Peyer's patch (tissue), 4 donors: ENCODE measurements at regions not wholly inside any gene's neighbourhood (a gene's known extent, or its start where the extent isn't known, plus 50 kb on each side); places are given as distances from the start of the nearest gene placed in this dataset.

ENCODE experiments used
- DNase-seq, 3 donors: peaks; one replicate each; pipeline ENCODE4 v3.0.0-alpha.2; 2017 to 2019
- H3K27ac ChIP-seq, 4 donors: fragments of 200-600 bp; sonication (generic); one replicate each; pipeline ENCODE4 v1.5.1; 2016 to 2019
- H3K27me3 ChIP-seq, 2 donors: fragments of 200-600 bp; sonication (generic); one replicate each; pipeline ENCODE4 v1.5.1; 2019
- H3K36me3 ChIP-seq, 3 donors: fragments of 200-600 bp; sonication (generic); one replicate each; pipeline ENCODE4 v1.5.1; 2016 to 2019
- H3K4me1 ChIP-seq, 4 donors: fragments of 200-600 bp; sonication (generic); one replicate each; pipeline ENCODE4 v1.5.1; 2016 to 2019
- H3K4me3 ChIP-seq, 4 donors: fragments of 200-600 bp; sonication (generic); 1 replicate in 3 of 4; 2 replicates in 1 of 4; pipeline ENCODE4 v1.5.1; 2016 to 2019; ENCODE audit warnings: mild to moderate bottlenecking in 1 of 4
- H3K9me3 ChIP-seq, 4 donors: fragments of 200-600 bp; sonication (generic); one replicate each; pipeline ENCODE4 v1.5.1; 2016 to 2019; ENCODE audit warnings: mild to moderate bottlenecking in 1 of 4
- POLR2A ChIP-seq, 2 donors: fragments of 450-650 bp; IDR thresholded peaks; one replicate each; pipeline ENCODE4 v1.5.1; 2017; ENCODE audit warnings: antibody characterized with exemption in 2 of 2, mild to moderate bottlenecking in 2 of 2, moderate library complexity in 2 of 2
- TF ChIP-seq, protein P1 (sequence below), 6 experiments: fragments of 450-650 bp in 4 of 6; fragments of 200-600 bp in 2 of 6; sonication (generic) in 1 of 6; IDR thresholded peaks; one replicate each; pipeline ENCODE4 v1.5.1; 2017 to 2019; ENCODE audit warnings: antibody characterized with exemption in 6 of 6, mild to moderate bottlenecking in 3 of 6, moderate library complexity in 1 of 6

DNA sequence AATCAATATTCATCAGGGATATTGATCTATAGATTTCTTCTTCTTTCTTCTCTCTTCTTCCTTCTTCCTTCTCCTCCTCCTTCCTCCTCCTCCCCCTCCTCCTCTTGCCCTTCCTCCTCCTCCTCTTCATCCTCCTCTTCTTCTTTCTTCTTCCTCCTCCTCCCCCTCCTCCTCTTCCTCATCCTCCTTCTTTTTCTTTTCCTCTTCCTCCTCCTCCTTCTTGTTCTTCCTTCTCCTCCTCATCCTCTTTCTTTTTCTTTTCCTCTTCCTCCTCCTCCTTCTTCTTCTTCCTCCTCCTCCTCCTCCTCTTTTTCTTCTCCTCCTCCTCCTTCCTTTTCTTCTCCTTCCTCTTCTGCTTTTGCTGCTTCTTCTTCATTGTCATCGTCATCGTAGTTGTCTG lies 52.4 kb upstream of the SERINC1 start:
- Histone ChIP-seq H3K4me1 (no peaks in the 10 kb centered on the region), H3K27me3 (no peaks in the 10 kb centered on the region), H3K27ac (no peak overlapping the region), H3K36me3 (no peaks in the 10 kb centered on the region), H3K4me3 (no peak overlapping the region), H3K9me3 (no peaks in the 10 kb centered on the region)
- no peak for TF ChIP-seq POLR2A (IDR thresholded peaks at IDR 0.05)
- TF ChIP-seq, protein P1, sequence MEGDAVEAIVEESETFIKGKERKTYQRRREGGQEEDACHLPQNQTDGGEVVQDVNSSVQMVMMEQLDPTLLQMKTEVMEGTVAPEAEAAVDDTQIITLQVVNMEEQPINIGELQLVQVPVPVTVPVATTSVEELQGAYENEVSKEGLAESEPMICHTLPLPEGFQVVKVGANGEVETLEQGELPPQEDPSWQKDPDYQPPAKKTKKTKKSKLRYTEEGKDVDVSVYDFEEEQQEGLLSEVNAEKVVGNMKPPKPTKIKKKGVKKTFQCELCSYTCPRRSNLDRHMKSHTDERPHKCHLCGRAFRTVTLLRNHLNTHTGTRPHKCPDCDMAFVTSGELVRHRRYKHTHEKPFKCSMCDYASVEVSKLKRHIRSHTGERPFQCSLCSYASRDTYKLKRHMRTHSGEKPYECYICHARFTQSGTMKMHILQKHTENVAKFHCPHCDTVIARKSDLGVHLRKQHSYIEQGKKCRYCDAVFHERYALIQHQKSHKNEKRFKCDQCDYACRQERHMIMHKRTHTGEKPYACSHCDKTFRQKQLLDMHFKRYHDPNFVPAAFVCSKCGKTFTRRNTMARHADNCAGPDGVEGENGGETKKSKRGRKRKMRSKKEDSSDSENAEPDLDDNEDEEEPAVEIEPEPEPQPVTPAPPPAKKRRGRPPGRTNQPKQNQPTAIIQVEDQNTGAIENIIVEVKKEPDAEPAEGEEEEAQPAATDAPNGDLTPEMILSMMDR (IDR thresholded peaks at IDR 0.05): no peak
- DNase-seq: no peak

GRCh38 chr6:122530440-122531046 lies 58.9 kb upstream of the SERINC1 start:
- Histone ChIP-seq H3K4me1 (no peaks in the 10 kb centered on the region), H3K9me3 (no peaks in the 10 kb centered on the region), H3K4me3 (no peak overlapping the region), H3K36me3 (no peaks in the 10 kb centered on the region), H3K27me3 (no peaks in the 10 kb centered on the region), H3K27ac (no peak overlapping the region)
- DNase-seq: peak in 2 of 3 donors; percentile 22 to 71
- no peak for TF ChIP-seq POLR2A (IDR thresholded peaks at IDR 0.05)
- TF ChIP-seq, protein P1 (IDR thresholded peaks at IDR 0.05): peak; percentile 53 to 94 (median 88)

DNA sequence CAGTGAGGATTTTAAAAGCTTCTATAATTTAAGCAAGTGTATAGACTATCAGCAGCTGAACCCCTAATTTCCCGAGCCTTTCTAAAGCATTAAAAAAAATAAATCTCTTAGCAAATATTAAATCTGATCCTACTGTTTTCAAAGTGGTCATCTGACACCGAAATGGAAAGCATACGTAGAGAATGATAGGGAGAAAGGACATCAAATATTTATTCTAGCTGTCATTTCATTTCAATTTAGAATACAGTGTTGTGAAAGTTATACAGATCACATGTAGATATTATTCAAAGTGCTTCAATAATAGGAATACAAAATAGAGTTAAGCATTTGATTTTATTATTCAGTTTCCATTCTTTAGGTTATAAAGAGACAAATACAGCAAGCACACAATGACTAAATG lies 61.9 kb upstream of the PKIB start:
- TF ChIP-seq, protein P1 (IDR thresholded peaks at IDR 0.05): no peak
- Histone ChIP-seq H3K4me3 (no peak overlapping the region), H3K9me3 (no peaks in the 10 kb centered on the region), H3K4me1 (no peaks in the 10 kb centered on the region), H3K27ac (no peak overlapping the region), H3K36me3 (no peaks in the 10 kb centered on the region), H3K27me3 (no peaks in the 10 kb centered on the region)
- no peak for DNase-seq

DNA sequence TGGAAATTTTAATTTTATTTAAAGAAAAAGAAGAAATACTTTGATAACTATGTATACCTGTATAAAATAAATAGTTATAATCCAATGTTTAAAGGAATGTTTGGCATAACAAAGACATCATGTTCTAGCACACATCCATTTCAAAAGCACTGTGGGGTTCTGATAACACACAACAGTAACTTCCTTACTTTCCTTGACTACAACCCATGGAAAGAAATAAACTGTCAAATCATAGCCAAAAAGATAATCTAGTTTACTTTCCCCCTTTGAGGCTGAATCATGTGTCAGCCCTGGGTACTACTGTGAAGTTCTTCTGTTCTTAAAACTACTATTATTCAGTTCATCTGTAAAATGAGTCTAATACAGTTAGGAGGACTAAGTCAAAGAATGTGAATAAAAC lies 61.4 kb upstream of the PKIB start:
- H3K36me3 ChIP-seq: no peaks in the 10 kb centered on the region
- no peak for DNase-seq
- H3K4me1 ChIP-seq: no peaks in the 10 kb centered on the region
- TF ChIP-seq, protein P1 (IDR thresholded peaks at IDR 0.05): no peak
- TF ChIP-seq POLR2A (IDR thresholded peaks at IDR 0.05): no peak
- H3K9me3 ChIP-seq: no peaks in the 10 kb centered on the region
- H3K4me3 ChIP-seq: no peak overlapping the region
- H3K27me3 ChIP-seq: no peaks in the 10 kb centered on the region
- H3K27ac ChIP-seq: no peak overlapping the region

GRCh38 chr6:122553697-122554096 lies 56.5 kb upstream of the PKIB start:
- TF ChIP-seq POLR2A (IDR thresholded peaks at IDR 0.05): no peak
- TF ChIP-seq, protein P1 (IDR thresholded peaks at IDR 0.05): no peak
- DNase-seq: no peak
- H3K27ac ChIP-seq: no peak overlapping the region

GRCh38 chr6:122555561-122555960 lies 54.6 kb upstream of the PKIB start:
- no peak overlapping the region for H3K27ac ChIP-seq
- TF ChIP-seq, protein P1 (IDR thresholded peaks at IDR 0.05): no peak
- TF ChIP-seq POLR2A (IDR thresholded peaks at IDR 0.05): no peak
- no peaks in the 10 kb centered on the region for H3K27me3 ChIP-seq
- no peak overlapping the region for H3K4me3 ChIP-seq
- no peaks in the 10 kb centered on the region for H3K4me1 ChIP-seq
- no peaks in the 10 kb centered on the region for H3K36me3 ChIP-seq
- H3K9me3 ChIP-seq: no peaks in the 10 kb centered on the region
- no peak for DNase-seq

More at GRCh38 chr6:122553697-122554096, 56.5 kb upstream of the PKIB start:
- Histone ChIP-seq H3K9me3 (no peaks in the 10 kb centered on the region), H3K4me1 (no peaks in the 10 kb centered on the region), H3K4me3 (no peak overlapping the region), H3K27me3 (no peaks in the 10 kb centered on the region), H3K36me3 (no peaks in the 10 kb centered on the region)
